Activated T-helper 2 cell treated with anti-CD3 and anti-CD28 coated beads, Interferon-gamma antibody, Interleukin-2, Interleukin-4, amounts not matched to agents 10 μg/mL and 5 μg/mL and 100 μg/mL, durations not matched to agents 14 hours and 24 hours and 36 hours (primary cell): ENCODE measurements at regions not wholly inside any gene's neighbourhood (a gene's known extent, or its start where the extent isn't known, plus 50 kb on each side); places are given as distances from the start of the nearest gene placed in this dataset.

Experiments
- DNase-seq: peaks from one replicate; pipeline ENCODE4 v3.0.0; 2021; ENCODE audit warnings: low spot score
- H3K27ac Mint-ChIP-seq: one replicate; pipeline ENCODE4 v1.8.0; 2021; ENCODE audit warnings: mixed read lengths
- H3K27me3 Mint-ChIP-seq: one replicate; pipeline ENCODE4 v1.8.0; 2021; ENCODE audit warnings: low read depth, mixed read lengths
- H3K36me3 Mint-ChIP-seq: one replicate; pipeline ENCODE4 v1.8.0; 2021; ENCODE audit warnings: low read depth, mixed read lengths
- H3K4me1 Mint-ChIP-seq: one replicate; pipeline ENCODE4 v1.8.0; 2021; ENCODE audit warnings: low read depth, mixed read lengths
- H3K4me3 Mint-ChIP-seq: one replicate; pipeline ENCODE4 v1.8.0; 2021; ENCODE audit warnings: low read depth, mild to moderate bottlenecking, moderate library complexity, mixed read lengths
- H3K9me3 Mint-ChIP-seq: one replicate; pipeline ENCODE4 v1.8.0; 2021; ENCODE audit warnings: mixed read lengths
- intact Hi-C: fragments of 100-400 bp; cut with micrococcal nuclease; formaldehyde crosslinking; loops from one replicate; pipeline ENCODE4 v1.15.1; 2023

DNA sequence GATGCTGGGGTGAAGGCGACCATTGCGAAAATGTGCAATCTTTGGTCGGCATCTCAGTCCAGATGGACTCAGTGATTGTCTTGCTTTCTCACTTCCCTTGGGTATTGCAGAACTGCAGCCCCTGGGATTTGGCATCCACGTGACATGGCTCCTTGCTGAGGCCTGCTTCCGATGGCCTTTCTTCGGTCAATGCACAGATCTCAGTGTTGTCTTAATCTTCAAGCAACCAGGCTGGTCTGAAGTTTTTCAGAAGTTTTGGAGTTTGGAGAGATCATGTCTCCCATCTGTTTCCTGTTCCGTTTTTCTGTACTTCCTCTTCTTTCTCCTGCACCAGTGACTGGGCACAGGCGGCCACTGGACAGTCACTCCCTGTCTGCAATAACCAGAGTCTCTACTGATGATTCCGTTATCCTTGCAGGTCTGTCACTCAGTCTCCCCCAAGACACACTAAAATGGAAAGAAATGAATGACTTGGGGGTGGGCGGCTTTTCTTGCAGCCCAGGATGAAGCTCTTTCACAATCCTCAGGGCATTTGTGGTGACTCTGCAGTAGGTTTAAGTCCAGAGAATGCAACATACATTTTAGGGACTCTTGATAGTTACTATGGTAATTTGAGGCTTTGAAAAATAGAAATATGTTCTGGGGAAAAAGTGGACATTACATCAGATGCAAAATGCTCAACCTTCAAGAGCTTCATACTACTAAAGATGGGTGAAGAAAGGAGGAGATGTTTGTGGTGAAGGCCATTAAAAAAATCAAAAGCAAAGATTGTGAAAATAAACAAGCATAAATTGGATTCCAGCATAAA is 106.3 kb upstream of the ZFHX3 start:
- Mint-ChIP-seq H3K36me3 (no peaks in the 10 kb centered on the region), H3K4me3 (no peak overlapping the region), H3K27ac (no peak overlapping the region), H3K4me1 (no peaks in the 10 kb centered on the region), H3K9me3 (no peaks in the 10 kb centered on the region), H3K27me3 (peaks cover 2% of the 10 kb centered on the region)
- intact Hi-C loops, result no loop called here
- no peak for DNase-seq

DNA sequence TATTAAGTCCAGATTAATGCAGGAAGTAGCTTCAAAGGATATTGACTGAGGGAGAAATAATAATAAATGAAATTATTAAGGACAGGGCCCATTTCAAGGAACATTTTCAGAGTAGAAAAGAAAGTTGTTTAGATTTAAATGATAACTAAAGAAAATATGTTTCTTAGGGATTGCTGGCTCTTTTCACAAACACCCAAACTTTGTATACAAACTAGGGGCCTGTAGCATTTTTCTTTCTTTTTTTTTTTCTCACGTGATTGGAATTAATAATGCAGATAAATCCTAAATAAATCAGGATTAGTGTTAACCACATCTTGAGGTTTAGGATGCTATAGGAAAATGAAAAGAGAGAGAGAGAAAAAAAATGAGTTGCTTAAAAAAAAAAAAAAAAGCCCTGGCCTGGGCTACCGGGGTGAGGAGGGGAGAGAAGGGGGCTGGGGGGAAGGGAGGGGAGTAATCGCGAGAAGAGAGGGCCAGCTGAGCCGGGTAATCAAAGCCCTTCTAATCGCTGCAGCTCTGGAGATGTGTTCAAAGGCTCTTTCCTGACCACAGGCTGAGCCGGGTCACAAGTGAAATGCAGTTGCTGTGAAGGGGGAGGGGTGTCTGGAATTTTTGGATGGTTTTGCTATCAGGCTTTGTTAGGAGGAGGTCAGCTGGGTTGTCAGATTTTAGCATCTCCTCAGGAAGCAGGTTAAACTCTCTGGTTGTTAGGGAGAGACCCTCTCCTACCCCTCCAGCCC is 104.6 kb upstream of the ZFHX3 start:
- H3K4me1 Mint-ChIP-seq, result no peaks in the 10 kb centered on the region
- peaks cover 2% of the 10 kb centered on the region for H3K27me3 Mint-ChIP-seq
- no peak overlapping the region for H3K27ac Mint-ChIP-seq
- DNase-seq, result no peak
- H3K9me3 Mint-ChIP-seq, result no peaks in the 10 kb centered on the region
- no peaks in the 10 kb centered on the region for H3K36me3 Mint-ChIP-seq
- intact Hi-C loops, result no loop called here
- H3K4me3 Mint-ChIP-seq, result no peak overlapping the region

DNA sequence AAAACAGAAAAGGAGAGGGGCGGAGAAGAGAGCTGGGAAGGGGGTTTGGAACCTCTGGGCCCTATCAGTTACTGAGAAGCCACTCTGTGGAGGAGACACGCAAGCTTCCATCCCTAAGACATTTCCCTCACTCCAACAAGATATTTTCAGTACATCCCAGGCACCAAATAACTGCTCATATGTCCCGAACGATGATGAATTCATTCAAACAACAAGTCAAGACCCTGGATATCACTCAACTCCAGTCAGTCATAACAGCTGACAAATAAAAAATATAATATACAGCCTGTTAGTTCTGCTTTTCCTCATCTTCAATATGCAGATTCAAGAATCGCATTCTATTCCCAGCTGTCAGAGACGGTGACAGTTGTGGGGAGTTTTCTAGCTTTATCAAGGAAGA is 104.0 kb upstream of the ZFHX3 start:
- H3K4me1 Mint-ChIP-seq, result no peaks in the 10 kb centered on the region
- intact Hi-C loops, result no loop called here
- H3K27me3 Mint-ChIP-seq, result peaks cover 2% of the 10 kb centered on the region
- DNase-seq, result no peak
- no peaks in the 10 kb centered on the region for H3K9me3 Mint-ChIP-seq
- no peak overlapping the region for H3K4me3 Mint-ChIP-seq
- H3K36me3 Mint-ChIP-seq, result no peaks in the 10 kb centered on the region
- H3K27ac Mint-ChIP-seq, result no peak overlapping the region

DNA sequence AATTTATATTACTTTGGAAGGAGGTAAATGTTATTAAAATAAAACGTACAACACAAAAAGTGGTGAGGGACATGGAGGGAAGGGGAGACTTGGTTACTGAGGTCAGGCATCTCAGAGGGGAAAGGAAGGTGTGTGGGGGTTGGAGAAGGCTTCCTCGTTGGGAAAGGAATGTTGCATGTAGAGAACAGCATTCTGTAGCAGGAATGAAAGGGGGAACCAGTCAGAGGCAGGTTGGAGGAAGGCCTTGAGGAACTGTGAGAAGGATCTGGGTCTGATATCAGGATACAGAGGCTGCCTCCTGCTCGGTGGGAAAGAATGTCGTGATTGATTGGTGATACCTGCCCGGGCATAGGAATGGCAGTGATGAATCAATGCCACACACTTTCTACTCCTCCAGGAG is 103.3 kb upstream of the ZFHX3 start:
- intact Hi-C loops, result no loop called here
- no peaks in the 10 kb centered on the region for H3K36me3 Mint-ChIP-seq
- no peak overlapping the region for H3K27ac Mint-ChIP-seq
- H3K4me1 Mint-ChIP-seq, result no peaks in the 10 kb centered on the region
- DNase-seq, result no peak
- H3K9me3 Mint-ChIP-seq, result no peaks in the 10 kb centered on the region
- H3K27me3 Mint-ChIP-seq, result peaks cover 2% of the 10 kb centered on the region
- no peak overlapping the region for H3K4me3 Mint-ChIP-seq

DNA sequence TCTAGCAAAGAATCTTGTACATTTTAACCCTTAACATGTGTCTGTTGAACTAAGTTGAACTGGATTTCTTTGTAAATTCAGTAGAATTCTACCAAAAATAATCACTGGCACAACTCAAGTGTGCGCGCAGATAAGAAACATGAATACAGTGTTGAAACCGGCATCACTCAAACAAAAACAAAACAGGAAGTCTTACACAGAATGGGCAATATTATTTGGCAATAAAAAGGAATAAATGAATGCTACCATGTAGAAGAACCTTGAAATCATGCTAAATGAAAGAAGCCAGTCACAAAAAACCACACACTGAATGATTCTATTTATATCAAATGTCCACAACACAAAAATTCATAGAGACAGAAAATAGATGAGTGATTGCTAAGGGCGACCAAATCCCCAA is 102.9 kb upstream of the ZFHX3 start:
- Mint-ChIP-seq H3K4me1 (no peaks in the 10 kb centered on the region), H3K36me3 (no peaks in the 10 kb centered on the region), H3K27me3 (peaks cover 2% of the 10 kb centered on the region), H3K9me3 (no peaks in the 10 kb centered on the region), H3K4me3 (no peak overlapping the region), H3K27ac (no peak overlapping the region)
- intact Hi-C loops, result no loop called here
- no peak for DNase-seq

DNA sequence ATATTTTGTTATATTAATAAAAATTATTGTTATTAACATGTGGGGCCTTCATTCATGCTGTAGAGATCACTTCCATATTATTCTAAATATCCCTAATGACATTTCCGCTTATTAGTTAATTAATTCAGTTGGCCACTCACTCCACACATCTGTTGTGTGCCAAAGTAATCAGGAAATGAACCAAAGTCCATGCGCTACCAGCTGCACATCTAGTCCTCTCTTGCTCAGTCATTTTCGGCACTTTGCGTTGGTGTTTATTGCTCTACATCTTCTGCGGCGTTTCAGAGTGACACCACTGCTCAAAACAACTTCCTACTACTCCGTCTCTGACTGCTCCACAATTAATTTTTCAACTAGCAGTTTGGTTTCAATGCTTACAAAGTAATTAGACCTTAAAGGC is 101.4 kb upstream of the ZFHX3 start:
- Mint-ChIP-seq H3K4me3 (no peak overlapping the region), H3K27ac (no peak overlapping the region), H3K4me1 (no peaks in the 10 kb centered on the region), H3K9me3 (no peaks in the 10 kb centered on the region), H3K36me3 (no peaks in the 10 kb centered on the region), H3K27me3 (peaks cover 2% of the 10 kb centered on the region)
- intact Hi-C loops, result no loop called here
- DNase-seq, result no peak

DNA sequence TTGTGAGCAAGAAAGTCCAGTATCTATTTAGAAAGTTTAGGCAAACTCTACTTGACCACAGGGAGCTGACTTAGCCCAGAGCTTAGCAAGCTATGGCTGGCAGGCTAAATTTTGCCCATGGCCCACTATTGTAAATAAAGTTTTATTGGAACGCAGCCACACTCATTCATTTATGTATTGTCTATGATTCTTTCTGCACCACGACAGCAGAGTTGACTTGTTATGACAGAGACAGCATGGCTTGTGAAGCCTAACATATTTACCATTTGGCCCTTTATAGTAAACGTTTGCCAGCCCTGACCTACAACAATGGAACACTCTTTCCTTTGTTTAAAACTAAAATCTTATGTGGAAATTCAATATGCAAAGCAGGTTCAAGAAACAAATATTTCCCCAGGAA is 100.0 kb upstream of the ZFHX3 start:
- intact Hi-C loops, result no loop called here
- no peak for DNase-seq
- H3K36me3 Mint-ChIP-seq, result no peaks in the 10 kb centered on the region
- no peaks in the 10 kb centered on the region for H3K9me3 Mint-ChIP-seq
- no peaks in the 10 kb centered on the region for H3K4me1 Mint-ChIP-seq
- peaks cover 2% of the 10 kb centered on the region for H3K27me3 Mint-ChIP-seq
- H3K4me3 Mint-ChIP-seq, result no peak overlapping the region
- no peak overlapping the region for H3K27ac Mint-ChIP-seq

DNA sequence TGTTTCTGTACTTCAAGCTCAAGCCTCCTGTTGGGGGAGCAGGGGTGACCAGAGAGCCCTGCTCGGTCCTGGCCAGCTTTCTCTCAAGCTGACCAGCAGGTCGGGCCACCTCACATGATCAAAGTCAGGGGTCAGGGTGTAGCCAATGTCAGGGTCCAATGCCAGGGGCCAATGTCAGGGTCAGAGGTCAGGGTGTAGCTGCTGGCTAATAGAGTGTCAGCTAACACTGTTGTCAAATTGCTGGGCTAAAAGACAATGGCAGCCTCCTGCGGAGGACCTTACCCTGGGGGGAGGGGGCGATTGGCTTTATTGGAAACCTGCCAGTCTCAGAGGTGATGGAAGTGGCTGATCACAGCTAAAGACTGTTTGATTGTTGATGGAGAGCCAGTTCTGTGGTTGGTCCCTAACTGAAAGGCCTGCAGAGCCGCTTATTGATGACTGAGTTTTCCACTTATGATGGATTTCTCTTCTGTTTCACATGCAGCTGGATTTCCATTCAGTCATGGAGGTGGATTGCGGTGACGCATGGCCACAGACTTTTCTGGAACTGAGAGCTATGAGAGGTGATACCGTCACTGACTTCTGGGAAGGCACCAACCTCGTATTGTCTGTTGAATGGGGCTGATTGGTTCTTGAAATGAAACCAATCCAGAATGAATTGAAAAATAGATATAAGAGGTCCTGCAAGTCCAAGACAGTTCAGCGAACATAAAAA is 97.4 kb upstream of the ZFHX3 start:
- Mint-ChIP-seq H3K27ac (no peak overlapping the region), H3K36me3 (no peaks in the 10 kb centered on the region), H3K27me3 (no peaks in the 10 kb centered on the region), H3K9me3 (no peaks in the 10 kb centered on the region), H3K4me1 (no peaks in the 10 kb centered on the region), H3K4me3 (no peak overlapping the region)
- intact Hi-C loops, result no loop called here
- no peak for DNase-seq

DNA sequence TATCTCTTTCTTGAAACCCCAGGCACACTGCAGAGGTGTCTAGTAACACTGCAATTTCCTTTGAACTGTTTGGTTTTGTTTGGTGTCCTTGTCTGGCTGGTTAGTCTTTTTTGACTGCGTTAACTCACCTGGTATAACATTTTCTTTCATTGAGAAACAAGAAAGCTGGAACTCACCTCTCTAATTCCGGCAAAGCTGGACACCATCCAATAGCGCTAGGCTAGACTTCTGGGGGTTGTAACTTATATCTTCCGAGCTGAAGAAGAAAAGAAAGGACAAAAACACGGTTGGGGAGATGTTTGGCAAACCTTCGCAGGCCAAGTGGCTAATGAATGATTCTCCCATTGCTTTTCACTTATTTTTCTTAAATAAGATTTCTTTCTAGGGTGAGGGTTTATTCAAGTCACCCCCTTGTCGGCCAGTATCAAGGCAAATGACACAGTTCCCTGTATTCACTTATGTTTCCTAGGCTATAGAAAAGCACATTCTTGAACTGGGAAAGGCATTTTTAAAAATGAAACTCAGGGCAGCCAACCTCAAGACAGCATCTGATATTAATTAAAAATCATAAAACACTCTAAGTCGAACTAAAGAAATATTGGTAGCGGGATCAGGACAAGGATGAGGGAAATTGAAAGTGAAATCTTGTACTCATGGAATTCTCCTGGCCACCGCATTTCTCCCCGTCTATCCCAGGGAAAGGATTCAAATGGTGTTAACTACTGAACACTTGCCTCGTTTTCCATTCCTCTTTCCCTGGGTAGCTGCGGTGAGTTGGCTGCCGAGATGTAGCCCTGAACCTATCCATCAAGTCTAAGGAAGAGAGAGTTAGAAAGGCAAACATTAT is 95.9 kb upstream of the ZFHX3 start:
- no peaks in the 10 kb centered on the region for H3K4me1 Mint-ChIP-seq

DNA sequence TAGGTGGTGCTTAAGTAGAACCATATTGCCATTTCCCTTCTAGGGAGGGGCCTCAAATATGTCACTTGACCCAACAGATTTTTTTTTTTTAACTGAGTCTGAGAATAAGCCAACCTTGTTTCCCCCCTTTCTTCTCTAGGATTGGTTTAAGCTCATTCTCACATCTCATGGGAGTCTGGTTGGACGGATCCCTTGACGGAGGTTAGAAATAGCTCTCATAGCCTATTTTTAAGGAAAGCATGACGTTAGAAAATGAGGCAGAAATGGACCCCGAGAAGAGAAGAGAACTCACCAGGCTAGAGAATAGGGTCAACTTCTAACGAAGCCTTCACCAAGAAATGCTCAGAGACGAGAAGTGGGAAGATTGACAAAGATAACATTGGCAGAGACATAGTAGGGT is 95.1 kb upstream of the ZFHX3 start:
- intact Hi-C loops, result no loop called here
- Mint-ChIP-seq H3K36me3 (no peaks in the 10 kb centered on the region), H3K27me3 (no peaks in the 10 kb centered on the region), H3K9me3 (no peaks in the 10 kb centered on the region), H3K4me1 (no peaks in the 10 kb centered on the region), H3K27ac (no peak overlapping the region), H3K4me3 (no peak overlapping the region)
- no peak for DNase-seq

More for the DNA sequence above, 95.9 kb upstream of the ZFHX3 start:
- Mint-ChIP-seq H3K27me3 (no peaks in the 10 kb centered on the region), H3K27ac (no peak overlapping the region), H3K4me3 (no peak overlapping the region), H3K9me3 (no peaks in the 10 kb centered on the region), H3K36me3 (no peaks in the 10 kb centered on the region)
- no peak for DNase-seq
- intact Hi-C loops, result no loop called here

DNA sequence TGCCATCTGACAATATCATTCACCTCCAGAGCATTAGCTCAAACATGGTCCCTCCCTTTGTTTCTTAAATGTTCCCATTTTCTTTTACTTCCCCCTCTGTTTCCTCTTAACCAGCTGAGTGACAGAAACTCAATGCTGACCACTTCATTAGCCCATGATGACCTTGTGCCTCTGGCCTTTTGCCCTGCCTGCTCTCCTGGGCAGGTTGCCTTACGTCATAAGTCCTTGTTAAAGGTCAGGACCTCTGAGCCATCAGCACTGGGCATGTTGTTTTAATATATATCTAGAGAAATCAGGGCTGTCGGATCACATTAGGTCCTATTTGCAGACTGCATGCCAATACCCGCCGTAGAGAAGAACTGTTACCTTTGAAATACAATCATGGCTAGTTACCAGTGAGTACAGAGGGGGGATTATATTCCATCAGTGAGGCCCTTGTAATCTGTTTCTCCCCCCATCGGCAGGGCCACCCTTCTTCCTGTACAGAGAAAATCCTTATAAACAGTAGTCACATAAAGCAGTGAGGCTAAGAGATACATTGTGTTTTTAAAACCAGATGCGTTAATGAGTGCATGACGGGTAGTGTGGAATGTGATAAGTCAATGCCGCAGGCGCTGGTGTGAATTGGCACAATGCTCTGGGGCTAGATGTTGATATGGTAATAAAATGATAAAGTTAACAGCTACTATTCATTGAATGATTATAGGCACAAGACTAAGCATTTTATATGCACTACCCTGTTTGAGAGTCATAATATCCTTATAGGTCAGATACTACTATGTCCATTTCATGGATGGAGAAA is 94.3 kb upstream of the ZFHX3 start:
- no peak overlapping the region for H3K27ac Mint-ChIP-seq
- no peaks in the 10 kb centered on the region for H3K9me3 Mint-ChIP-seq
- no peaks in the 10 kb centered on the region for H3K36me3 Mint-ChIP-seq
- H3K4me3 Mint-ChIP-seq, result no peak overlapping the region
- DNase-seq, result no peak
- no peaks in the 10 kb centered on the region for H3K27me3 Mint-ChIP-seq
- H3K4me1 Mint-ChIP-seq, result no peaks in the 10 kb centered on the region
- intact Hi-C loops, result no loop called here

DNA sequence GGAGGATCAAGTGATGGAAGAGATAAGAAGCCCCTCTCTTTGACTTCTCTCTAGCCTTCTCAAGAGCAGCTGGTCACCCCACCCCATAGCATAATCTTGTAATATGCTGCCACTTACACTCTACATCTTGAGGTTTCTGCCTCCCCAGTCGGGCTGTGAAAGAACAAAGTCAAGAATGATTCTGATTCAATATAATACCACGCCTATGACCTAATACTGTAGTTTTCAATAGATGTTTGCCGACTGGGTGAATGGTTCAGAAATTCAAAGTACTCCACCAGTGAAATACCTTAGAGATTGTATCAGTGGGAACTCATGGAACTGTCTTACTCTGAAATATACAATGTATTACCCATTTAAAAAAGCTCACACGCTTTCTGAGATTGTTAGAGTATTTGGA is 93.0 kb upstream of the ZFHX3 start:
- DNase-seq, result no peak
- Mint-ChIP-seq H3K4me3 (no peak overlapping the region), H3K9me3 (no peaks in the 10 kb centered on the region), H3K27ac (no peak overlapping the region), H3K4me1 (no peaks in the 10 kb centered on the region), H3K36me3 (no peaks in the 10 kb centered on the region), H3K27me3 (no peaks in the 10 kb centered on the region)
- intact Hi-C loops, result no loop called here
